22Rv1 (cell line): ENCODE measurements at regions not wholly inside any gene's neighbourhood (a gene's known extent, or its start where the extent isn't known, plus 50 kb on each side); places are given as distances from the start of the nearest gene placed in this dataset.

Experiments
- ZFX ChIP-seq: fragments of 450-650 bp; IDR thresholded peaks from 2 replicates; pipeline ENCODE4 v1.6.1; 2017; ENCODE audit warnings: antibody characterized with exemption, borderline replicate concordance
- TF ChIP-seq, protein P1 (sequence below): fragments of 450-650 bp; IDR thresholded peaks from 2 replicates; pipeline ENCODE4 v1.5.1; 2017; ENCODE audit warnings: mild to moderate bottlenecking

DNA sequence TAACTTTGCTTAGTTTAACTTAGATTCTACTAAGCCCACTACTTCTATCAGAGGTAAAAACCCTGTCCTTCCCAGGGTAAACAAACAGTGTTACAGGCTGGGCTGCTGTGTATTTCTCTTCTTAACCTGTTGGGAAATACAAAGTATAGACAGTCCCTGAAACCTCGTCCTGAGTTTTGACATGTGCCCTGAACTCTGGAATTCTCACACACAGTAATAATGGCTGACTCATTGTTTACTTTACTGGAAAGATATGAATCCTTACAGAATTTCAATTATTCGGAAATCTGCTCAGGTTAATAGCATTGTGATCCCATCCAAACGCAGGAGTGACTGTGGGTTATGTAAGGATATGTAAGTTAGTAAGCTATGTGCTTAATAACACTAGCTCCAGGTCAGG is 199.1 kb downstream of the TMEM114 start:
- TF ChIP-seq, protein P1, sequence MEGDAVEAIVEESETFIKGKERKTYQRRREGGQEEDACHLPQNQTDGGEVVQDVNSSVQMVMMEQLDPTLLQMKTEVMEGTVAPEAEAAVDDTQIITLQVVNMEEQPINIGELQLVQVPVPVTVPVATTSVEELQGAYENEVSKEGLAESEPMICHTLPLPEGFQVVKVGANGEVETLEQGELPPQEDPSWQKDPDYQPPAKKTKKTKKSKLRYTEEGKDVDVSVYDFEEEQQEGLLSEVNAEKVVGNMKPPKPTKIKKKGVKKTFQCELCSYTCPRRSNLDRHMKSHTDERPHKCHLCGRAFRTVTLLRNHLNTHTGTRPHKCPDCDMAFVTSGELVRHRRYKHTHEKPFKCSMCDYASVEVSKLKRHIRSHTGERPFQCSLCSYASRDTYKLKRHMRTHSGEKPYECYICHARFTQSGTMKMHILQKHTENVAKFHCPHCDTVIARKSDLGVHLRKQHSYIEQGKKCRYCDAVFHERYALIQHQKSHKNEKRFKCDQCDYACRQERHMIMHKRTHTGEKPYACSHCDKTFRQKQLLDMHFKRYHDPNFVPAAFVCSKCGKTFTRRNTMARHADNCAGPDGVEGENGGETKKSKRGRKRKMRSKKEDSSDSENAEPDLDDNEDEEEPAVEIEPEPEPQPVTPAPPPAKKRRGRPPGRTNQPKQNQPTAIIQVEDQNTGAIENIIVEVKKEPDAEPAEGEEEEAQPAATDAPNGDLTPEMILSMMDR = no peak
- TF ChIP-seq ZFX = no peak
